ENCODE measurements at regions not wholly inside any gene's neighbourhood (a gene's known extent, or its start where the extent isn't known, plus 50 kb on each side); places are given as distances from the start of the nearest gene placed in this dataset.

DNA sequence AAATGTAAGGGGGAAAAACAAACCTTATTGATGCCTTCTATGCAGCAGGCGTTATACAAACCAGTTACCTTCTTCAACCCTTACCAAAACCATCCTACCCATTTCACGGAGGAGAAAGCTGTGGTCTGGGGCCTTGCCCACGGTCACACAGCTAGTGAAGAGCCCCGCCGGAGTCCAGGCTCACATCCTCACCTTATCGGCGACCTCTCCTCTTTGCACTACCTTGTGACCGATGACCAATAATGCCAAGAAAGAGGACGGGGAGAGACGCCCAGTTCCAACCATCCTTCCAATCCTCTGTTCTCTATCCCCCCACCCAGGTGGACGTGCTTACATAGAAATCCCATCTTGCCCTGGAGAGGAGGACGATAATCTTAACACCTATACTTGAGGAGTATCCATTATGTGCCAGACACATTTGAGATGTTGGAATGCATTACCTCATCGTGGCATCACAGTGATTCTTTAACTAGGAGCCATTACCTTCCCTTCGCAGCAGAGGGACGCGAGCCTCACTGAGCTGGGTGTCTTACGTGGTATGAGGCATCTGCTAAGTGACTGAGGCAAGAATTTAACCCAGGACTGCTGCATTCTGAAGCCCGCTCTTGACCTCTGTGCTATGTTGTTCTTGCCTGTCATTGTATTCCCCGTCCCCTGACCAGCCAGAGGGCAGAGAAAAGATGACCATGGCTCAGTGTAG is 253.7 kb upstream of the B3GAT1 start:
- no peaks in the 10 kb centered on the region for H3K27me3 ChIP-seq
- no peaks in the 10 kb centered on the region for H3K79me2 ChIP-seq (ENCODE audit: low read depth)
- Mint-ChIP-seq H3K27me3 (ENCODE audit: insufficient read depth, low read depth) (peaks cover 8% of the 10 kb centered on the region), H3K4me1 (peaks cover under 1% of the 10 kb centered on the region), H3K27ac (peak overlapping the region; percentile 42), H3K36me3 (no peaks in the 10 kb centered on the region), H3K4me3 (no peak overlapping the region), H3K9me3 (peaks cover 8% of the 10 kb centered on the region)
- peaks cover under 1% of the 10 kb centered on the region for H3F3A ChIP-seq (ENCODE audit: low read depth)
- no peaks in the 10 kb centered on the region for H4K20me1 ChIP-seq (ENCODE audit: low read depth)
- H2AFZ ChIP-seq (replicated peaks) = no peak overlapping the region
- no peak overlapping the region for H3K9ac ChIP-seq
- H3K4me2 ChIP-seq = no peak overlapping the region
- no peak for DNase-seq (ENCODE audit: low spot score)
- no peaks in the 10 kb centered on the region for H3K36me3 ChIP-seq
- H3K4me1 ChIP-seq = no peaks in the 10 kb centered on the region
- H3K9me3 ChIP-seq (ENCODE audit: low read depth) = no peaks in the 10 kb centered on the region
- TF ChIP-seq, protein P1, sequence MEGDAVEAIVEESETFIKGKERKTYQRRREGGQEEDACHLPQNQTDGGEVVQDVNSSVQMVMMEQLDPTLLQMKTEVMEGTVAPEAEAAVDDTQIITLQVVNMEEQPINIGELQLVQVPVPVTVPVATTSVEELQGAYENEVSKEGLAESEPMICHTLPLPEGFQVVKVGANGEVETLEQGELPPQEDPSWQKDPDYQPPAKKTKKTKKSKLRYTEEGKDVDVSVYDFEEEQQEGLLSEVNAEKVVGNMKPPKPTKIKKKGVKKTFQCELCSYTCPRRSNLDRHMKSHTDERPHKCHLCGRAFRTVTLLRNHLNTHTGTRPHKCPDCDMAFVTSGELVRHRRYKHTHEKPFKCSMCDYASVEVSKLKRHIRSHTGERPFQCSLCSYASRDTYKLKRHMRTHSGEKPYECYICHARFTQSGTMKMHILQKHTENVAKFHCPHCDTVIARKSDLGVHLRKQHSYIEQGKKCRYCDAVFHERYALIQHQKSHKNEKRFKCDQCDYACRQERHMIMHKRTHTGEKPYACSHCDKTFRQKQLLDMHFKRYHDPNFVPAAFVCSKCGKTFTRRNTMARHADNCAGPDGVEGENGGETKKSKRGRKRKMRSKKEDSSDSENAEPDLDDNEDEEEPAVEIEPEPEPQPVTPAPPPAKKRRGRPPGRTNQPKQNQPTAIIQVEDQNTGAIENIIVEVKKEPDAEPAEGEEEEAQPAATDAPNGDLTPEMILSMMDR (IDR thresholded peaks at IDR 0.05) = no peak
- H3K27ac ChIP-seq = no peak overlapping the region
- H3K4me3 ChIP-seq = no peak overlapping the region

DNA sequence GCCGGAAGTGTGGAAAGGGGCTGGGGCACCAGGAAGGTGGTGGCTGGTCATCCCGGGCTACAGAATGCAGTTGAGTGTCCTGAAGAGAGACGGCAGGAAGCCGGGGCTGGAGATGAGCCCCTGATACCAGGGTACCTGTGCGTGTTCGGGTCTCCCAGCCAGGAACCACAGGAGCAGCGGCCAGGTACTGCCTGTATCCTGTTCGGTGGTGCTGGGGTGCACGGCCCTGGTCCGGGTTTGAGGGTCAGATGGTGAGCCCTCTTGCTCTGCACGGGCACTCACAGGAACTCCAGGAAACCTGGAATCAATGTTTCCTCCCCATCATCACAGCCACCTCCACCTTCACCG is 253.1 kb upstream of the B3GAT1 start:
- Mint-ChIP-seq H3K36me3 (no peaks in the 10 kb centered on the region), H3K27ac (peak overlapping the region; percentile 42), H3K4me1 (peaks cover 6% of the 10 kb centered on the region), H3K4me3 (no peak overlapping the region), H3K27me3 (ENCODE audit: insufficient read depth, low read depth) (peaks cover 11% of the 10 kb centered on the region), H3K9me3 (peaks cover 14% of the 10 kb centered on the region)
- H3K27ac ChIP-seq = no peak overlapping the region
- H3K4me3 ChIP-seq = no peak overlapping the region
- peaks cover 6% of the 10 kb centered on the region for H3F3A ChIP-seq (ENCODE audit: low read depth)
- no peaks in the 10 kb centered on the region for H4K20me1 ChIP-seq (ENCODE audit: low read depth)
- DNase-seq (ENCODE audit: low spot score) = no peak
- H3K27me3 ChIP-seq = no peaks in the 10 kb centered on the region
- no peaks in the 10 kb centered on the region for H3K9me3 ChIP-seq (ENCODE audit: low read depth)
- no peaks in the 10 kb centered on the region for H3K79me2 ChIP-seq (ENCODE audit: low read depth)
- no peaks in the 10 kb centered on the region for H3K4me1 ChIP-seq
- H2AFZ ChIP-seq (replicated peaks) = no peak overlapping the region
- H3K9ac ChIP-seq = no peak overlapping the region
- H3K4me2 ChIP-seq = no peak overlapping the region
- no peaks in the 10 kb centered on the region for H3K36me3 ChIP-seq
- TF ChIP-seq EZH2 (IDR thresholded peaks at IDR 0.05) (no peak), EZH2phosphoT487 (IDR thresholded peaks at IDR 0.05) (no peak)
- TF ChIP-seq, protein P1 (IDR thresholded peaks at IDR 0.05) = no peak

DNA sequence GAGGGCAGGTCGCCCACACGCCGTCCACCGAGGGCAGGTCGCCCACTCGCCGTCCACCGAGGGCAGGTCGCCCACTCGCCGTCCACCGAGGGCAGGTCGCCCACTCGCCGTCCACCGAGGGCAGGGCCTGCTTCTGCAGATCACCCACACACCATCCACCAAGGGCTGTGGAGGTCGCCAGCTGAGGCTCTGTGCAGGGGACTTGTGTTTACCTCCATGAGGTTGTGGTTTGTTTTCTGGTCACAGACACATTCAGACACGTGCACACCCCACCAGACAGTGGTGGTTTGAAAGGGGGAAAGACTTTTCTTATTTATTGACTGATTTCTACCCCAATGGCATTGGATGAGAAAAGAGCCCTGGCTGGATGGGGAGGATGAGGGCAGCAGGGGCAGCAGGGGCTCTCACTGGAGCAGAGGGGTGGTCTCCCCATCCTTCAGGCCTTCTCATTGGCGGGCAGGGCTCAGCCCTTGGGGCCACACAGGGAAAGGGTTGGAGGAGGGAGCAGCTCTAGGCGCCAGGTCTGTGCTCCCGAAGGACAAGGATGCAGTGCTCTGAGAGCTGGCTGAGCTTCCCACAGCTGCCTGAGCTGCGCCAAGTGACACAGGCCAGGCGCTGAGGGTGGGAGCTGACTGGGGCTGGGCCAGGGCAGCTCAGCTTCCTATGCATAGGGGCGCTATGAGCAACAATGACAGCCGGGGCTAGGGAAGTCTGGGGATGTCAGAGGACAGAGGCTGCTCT is 252.6 kb upstream of the B3GAT1 start:
- no peak for DNase-seq (ENCODE audit: low spot score)

More for the DNA sequence above, 252.6 kb upstream of the B3GAT1 start:
- Mint-ChIP-seq H3K4me3 (no peak overlapping the region), H3K27me3 (ENCODE audit: insufficient read depth, low read depth) (peaks cover 14% of the 10 kb centered on the region), H3K4me1 (peaks cover 8% of the 10 kb centered on the region), H3K27ac (no peak overlapping the region), H3K36me3 (no peaks in the 10 kb centered on the region), H3K9me3 (peaks cover 19% of the 10 kb centered on the region)
- peaks cover 12% of the 10 kb centered on the region for H3F3A ChIP-seq (ENCODE audit: low read depth)
- H2AFZ ChIP-seq (replicated peaks) = no peak overlapping the region
- H3K4me1 ChIP-seq = no peaks in the 10 kb centered on the region
- H3K27ac ChIP-seq = no peak overlapping the region
- no peak for TF ChIP-seq EZH2phosphoT487 (IDR thresholded peaks at IDR 0.05)
- TF ChIP-seq, protein P1 (IDR thresholded peaks at IDR 0.05) = no peak
- no peak for TF ChIP-seq EZH2 (IDR thresholded peaks at IDR 0.05)
- H3K4me2 ChIP-seq = no peak overlapping the region
- H4K20me1 ChIP-seq (ENCODE audit: low read depth) = no peaks in the 10 kb centered on the region
- H3K4me3 ChIP-seq = no peak overlapping the region
- no peaks in the 10 kb centered on the region for H3K36me3 ChIP-seq
- H3K9ac ChIP-seq = no peak overlapping the region
- no peaks in the 10 kb centered on the region for H3K9me3 ChIP-seq (ENCODE audit: low read depth)
- no peaks in the 10 kb centered on the region for H3K27me3 ChIP-seq
- no peaks in the 10 kb centered on the region for H3K79me2 ChIP-seq (ENCODE audit: low read depth)
